ENCODE measurements at regions not wholly inside any gene's neighbourhood (a gene's known extent, or its start where the extent isn't known, plus 50 kb on each side); places are given as distances from the start of the nearest gene placed in this dataset.
A peak's percentile ranks its signal among the peaks of the same experiment; 100 is the strongest.
"Not testable (repeated sequence)": the region's sequence is repeated elsewhere in the genome, so short reads cannot be mapped to it uniquely, and the experiment has no call there.

GRCh38 chr1:79914896-79915295 is 908.4 kb upstream of the ADGRL4 start:
- TF ChIP-seq CTCF (conservative IDR thresholded peaks at IDR 0.05; ENCODE audit: low read depth, low read length), result no peak
- DNase-seq (ENCODE audit: low read depth), result no peak
- no peak overlapping the region for H3K4me3 ChIP-seq (ENCODE audit: low read length)

GRCh38 chr1:79912813-79913212 is 906.3 kb upstream of the ADGRL4 start:
- TF ChIP-seq CTCF (conservative IDR thresholded peaks at IDR 0.05; ENCODE audit: low read depth, low read length), result no peak
- no peak overlapping the region for H3K4me3 ChIP-seq (ENCODE audit: low read length)
- no peak for DNase-seq (ENCODE audit: low read depth)

GRCh38 chr1:79903321-79903720 is 896.8 kb upstream of the ADGRL4 start:
- H3K4me3 ChIP-seq (ENCODE audit: low read length), result no peak overlapping the region
- DNase-seq (ENCODE audit: low read depth), result no peak
- no peak for TF ChIP-seq CTCF (conservative IDR thresholded peaks at IDR 0.05; ENCODE audit: low read depth, low read length)

GRCh38 chr1:79902418-79902817 is 895.9 kb upstream of the ADGRL4 start:
- DNase-seq (ENCODE audit: low read depth), result no peak
- no peak overlapping the region for H3K4me3 ChIP-seq (ENCODE audit: low read length)
- TF ChIP-seq CTCF (conservative IDR thresholded peaks at IDR 0.05; ENCODE audit: low read depth, low read length), result no peak

- no peak overlapping the region for H3K4me3 ChIP-seq (ENCODE audit: low read length)
- TF ChIP-seq CTCF (conservative IDR thresholded peaks at IDR 0.05; ENCODE audit: low read depth, low read length), result peak; percentile 8
- DNase-seq (ENCODE audit: low read depth), result peak; percentile 35
Measured at GRCh38 chr1:79899914-79900313, 893.4 kb upstream of the ADGRL4 start.

- no peak for TF ChIP-seq CTCF (conservative IDR thresholded peaks at IDR 0.05; ENCODE audit: low read depth, low read length)
- DNase-seq (ENCODE audit: low read depth), result no peak
- no peak overlapping the region for H3K4me3 ChIP-seq (ENCODE audit: low read length)
Measured at GRCh38 chr1:79896140-79896539, 889.6 kb upstream of the ADGRL4 start.

- no peak for TF ChIP-seq CTCF (conservative IDR thresholded peaks at IDR 0.05; ENCODE audit: low read depth, low read length)
- no peak for DNase-seq (ENCODE audit: low read depth)
- H3K4me3 ChIP-seq (ENCODE audit: low read length), result no peak overlapping the region
Measured at GRCh38 chr1:79895573-79895972, 889.0 kb upstream of the ADGRL4 start.

- DNase-seq (ENCODE audit: low read depth); H3K4me3 ChIP-seq (ENCODE audit: low read length): not testable (repeated sequence)
Measured at GRCh38 chr1:79894129-79894528, 887.6 kb upstream of the ADGRL4 start.
